Breast epithelium (tissue), 4 donors: ENCODE measurements at regions not wholly inside any gene's neighbourhood (a gene's known extent, or its start where the extent isn't known, plus 50 kb on each side); places are given as distances from the start of the nearest gene placed in this dataset.

Experiments used
- DNase-seq, 2 donors: peaks; one replicate each; pipeline ENCODE4 v3.0.0-alpha.2; 2019; ENCODE audit warnings: low spot score in 2 of 2
- H3K27ac ChIP-seq, 2 donors: fragments of 200-600 bp; sonication (generic) in 1 of 2; one replicate each; pipeline ENCODE4 v1.5.1; 2016 to 2019; ENCODE audit warnings: mild to moderate bottlenecking in 1 of 2
- H3K27me3 ChIP-seq, 2 donors: fragments of 200-600 bp; sonication (generic) in 1 of 2; one replicate each; pipeline versions ENCODE4 v1.5.1 to v1.6.0; 2017 to 2019; ENCODE audit warnings: control low read depth in 1 of 2, mild to moderate bottlenecking in 1 of 2
- H3K36me3 ChIP-seq: fragments of 200-600 bp; one replicate; pipeline ENCODE4 v1.5.1; 2019
- H3K4me1 ChIP-seq, 2 donors: fragments of 200-600 bp; sonication (generic); one replicate each; pipeline ENCODE4 v1.5.1; 2016 to 2019; ENCODE audit warnings: control low read depth in 1 of 2
- H3K4me3 ChIP-seq, 3 donors: fragments of 200-600 bp; sonication (generic); 1 replicate in 2 of 3; 2 replicates in 1 of 3; pipeline ENCODE4 v1.5.1; 2016 to 2019; ENCODE audit warnings: mild to moderate bottlenecking in 3 of 3, moderate library complexity in 2 of 3
- H3K9me3 ChIP-seq, 2 donors: fragments of 200-600 bp; sonication (generic) in 1 of 2; one replicate each; pipeline ENCODE4 v1.5.1; 2016 to 2019; ENCODE audit warnings: control low read depth in 1 of 2
- POLR2A ChIP-seq: fragments of 450-650 bp; IDR thresholded peaks from one replicate; pipeline ENCODE4 v1.6.1; 2016; ENCODE audit warnings: antibody characterized with exemption, mild to moderate bottlenecking, moderate library complexity
- POLR2AphosphoS5 ChIP-seq, 3 donors: sonication (generic); formaldehyde crosslinking; IDR thresholded peaks; one replicate each; pipeline ENCODE4 v1.6.1; 2017; ENCODE audit warnings: antibody characterized with exemption in 3 of 3
- intact Hi-C: fragments of 100-400 bp; cut with DNase I; formaldehyde crosslinking; loops from one replicate; pipeline ENCODE4 v1.15.1; 2023; ENCODE audit warnings: low total_unique reads
- TF ChIP-seq, protein P1 (sequence below), 3 donors: fragments of 450-650 bp; IDR thresholded peaks; one replicate each; pipeline ENCODE4 v1.5.1; 2016 to 2017; ENCODE audit warnings: antibody characterized with exemption in 3 of 3, mild to moderate bottlenecking in 3 of 3, moderate library complexity in 3 of 3

DNA sequence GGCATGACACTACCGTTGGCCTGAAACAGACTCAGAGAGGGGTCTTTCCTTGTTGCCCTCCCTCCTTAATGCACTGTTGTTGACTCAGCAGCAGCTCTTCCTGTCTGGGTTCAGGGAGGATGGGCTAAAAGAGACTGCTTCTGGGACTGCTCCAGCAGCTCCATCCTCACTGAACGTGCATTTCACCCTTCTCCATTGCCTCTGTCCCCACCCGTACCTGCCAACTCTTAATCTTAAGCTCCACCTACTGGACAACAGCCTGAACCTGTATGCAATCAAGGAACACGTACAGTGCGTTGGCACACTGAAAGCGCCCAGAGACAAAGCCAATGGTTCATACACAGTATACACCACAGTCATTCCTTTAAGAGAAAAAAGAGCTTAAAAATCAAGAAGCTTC lies 230.8 kb upstream of the RAB6C start:
- no peak for DNase-seq
- intact Hi-C loops: no loop called here
- H3K9me3 ChIP-seq: peaks cover 0 to 4% of the 10 kb centered on the region in 2 donors

DNA sequence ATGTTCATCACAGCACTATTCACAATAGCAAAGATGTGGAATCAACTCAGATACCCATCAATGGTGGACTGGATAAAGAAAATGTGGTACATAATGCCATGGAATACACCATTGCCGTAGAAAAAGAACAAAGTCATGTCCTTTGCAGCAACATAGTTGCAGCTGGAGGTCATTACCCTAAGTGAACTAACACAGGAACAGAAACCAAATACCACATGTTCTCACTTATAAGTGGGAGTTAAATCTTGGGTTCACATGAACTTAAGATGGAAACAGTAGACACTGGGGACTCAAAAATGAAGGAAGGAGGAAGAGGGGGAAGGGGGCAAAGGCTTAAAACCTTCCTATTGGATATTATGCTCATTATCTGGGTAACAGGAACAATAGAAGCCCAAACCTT lies 228.1 kb upstream of the RAB6C start:
- TF ChIP-seq POLR2A (no peak), POLR2AphosphoS5 (IDR thresholded peaks at IDR 0.05) (no peak)
- TF ChIP-seq, protein P1, sequence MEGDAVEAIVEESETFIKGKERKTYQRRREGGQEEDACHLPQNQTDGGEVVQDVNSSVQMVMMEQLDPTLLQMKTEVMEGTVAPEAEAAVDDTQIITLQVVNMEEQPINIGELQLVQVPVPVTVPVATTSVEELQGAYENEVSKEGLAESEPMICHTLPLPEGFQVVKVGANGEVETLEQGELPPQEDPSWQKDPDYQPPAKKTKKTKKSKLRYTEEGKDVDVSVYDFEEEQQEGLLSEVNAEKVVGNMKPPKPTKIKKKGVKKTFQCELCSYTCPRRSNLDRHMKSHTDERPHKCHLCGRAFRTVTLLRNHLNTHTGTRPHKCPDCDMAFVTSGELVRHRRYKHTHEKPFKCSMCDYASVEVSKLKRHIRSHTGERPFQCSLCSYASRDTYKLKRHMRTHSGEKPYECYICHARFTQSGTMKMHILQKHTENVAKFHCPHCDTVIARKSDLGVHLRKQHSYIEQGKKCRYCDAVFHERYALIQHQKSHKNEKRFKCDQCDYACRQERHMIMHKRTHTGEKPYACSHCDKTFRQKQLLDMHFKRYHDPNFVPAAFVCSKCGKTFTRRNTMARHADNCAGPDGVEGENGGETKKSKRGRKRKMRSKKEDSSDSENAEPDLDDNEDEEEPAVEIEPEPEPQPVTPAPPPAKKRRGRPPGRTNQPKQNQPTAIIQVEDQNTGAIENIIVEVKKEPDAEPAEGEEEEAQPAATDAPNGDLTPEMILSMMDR (IDR thresholded peaks at IDR 0.05): no peak
- Histone ChIP-seq H3K4me1 (no peaks in the 10 kb centered on the region), H3K27me3 (no peaks in the 10 kb centered on the region), H3K4me3 (no peak overlapping the region), H3K27ac (no peak overlapping the region), H3K9me3 (peaks cover 0 to 4% of the 10 kb centered on the region in 2 donors), H3K36me3 (no peaks in the 10 kb centered on the region)
- intact Hi-C loops: no loop called here
- DNase-seq: no peak

More for the DNA sequence above, 230.8 kb upstream of the RAB6C start:
- Histone ChIP-seq H3K36me3 (no peaks in the 10 kb centered on the region), H3K4me3 (no peak overlapping the region), H3K27me3 (no peaks in the 10 kb centered on the region), H3K27ac (no peak overlapping the region), H3K4me1 (no peaks in the 10 kb centered on the region)
- TF ChIP-seq, protein P1 (IDR thresholded peaks at IDR 0.05): no peak
- TF ChIP-seq POLR2A (no peak), POLR2AphosphoS5 (IDR thresholded peaks at IDR 0.05) (no peak)

DNA sequence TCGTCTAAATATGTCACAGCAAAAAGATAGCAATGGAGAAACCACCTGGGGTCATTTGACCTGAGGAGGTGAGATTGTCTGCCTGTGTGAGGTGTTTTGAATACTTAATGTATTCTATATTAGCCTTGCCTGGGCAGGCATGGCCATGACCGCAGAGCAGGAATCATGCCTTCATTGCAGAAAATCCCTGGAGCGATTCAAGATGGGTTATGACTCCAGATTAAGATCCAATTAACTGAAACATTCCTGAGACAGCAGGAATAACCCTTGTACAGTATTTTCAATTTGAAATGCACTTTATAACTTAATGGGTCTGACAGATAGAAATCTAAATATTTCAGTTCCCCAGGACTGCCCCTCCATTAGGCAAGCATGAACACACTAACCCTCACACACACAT lies 227.3 kb upstream of the RAB6C start:
- Histone ChIP-seq H3K27me3 (no peaks in the 10 kb centered on the region), H3K4me1 (no peaks in the 10 kb centered on the region), H3K27ac (no peak overlapping the region), H3K36me3 (no peaks in the 10 kb centered on the region), H3K4me3 (no peak overlapping the region), H3K9me3 (peaks cover 0 to 4% of the 10 kb centered on the region in 2 donors)
- TF ChIP-seq, protein P1 (IDR thresholded peaks at IDR 0.05): no peak
- TF ChIP-seq POLR2AphosphoS5 (IDR thresholded peaks at IDR 0.05): no peak
- TF ChIP-seq POLR2A: no peak
- no peak for DNase-seq
- intact Hi-C loops: no loop called here

DNA sequence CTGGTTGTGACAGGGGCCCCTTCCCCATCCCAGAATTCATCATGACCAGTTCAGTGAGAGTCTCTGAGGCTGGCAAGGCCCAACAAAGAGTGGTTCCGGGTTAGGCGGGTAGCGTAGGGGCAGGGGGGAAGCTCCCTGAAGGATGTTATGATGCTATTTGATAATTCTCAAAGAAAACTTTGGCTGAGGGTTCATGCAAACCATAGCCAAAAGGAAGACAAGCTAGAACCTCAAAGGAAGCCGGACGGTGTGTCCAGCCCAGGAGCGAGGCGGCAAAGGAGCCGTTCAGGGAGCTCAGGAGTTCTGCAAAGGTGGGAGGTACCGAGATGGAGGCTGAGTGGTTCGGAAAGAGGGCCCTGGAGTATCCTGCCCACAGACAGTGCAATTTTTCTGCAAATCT lies 226.8 kb upstream of the RAB6C start:
- Histone ChIP-seq H3K36me3 (no peaks in the 10 kb centered on the region), H3K9me3 (peaks cover 0 to 4% of the 10 kb centered on the region in 2 donors), H3K27me3 (no peaks in the 10 kb centered on the region), H3K27ac (no peak overlapping the region), H3K4me1 (no peaks in the 10 kb centered on the region), H3K4me3 (no peak overlapping the region)
- intact Hi-C loops: no loop called here
- no peak for DNase-seq
- TF ChIP-seq, protein P1 (IDR thresholded peaks at IDR 0.05): no peak
- TF ChIP-seq POLR2A (no peak), POLR2AphosphoS5 (IDR thresholded peaks at IDR 0.05) (no peak)

DNA sequence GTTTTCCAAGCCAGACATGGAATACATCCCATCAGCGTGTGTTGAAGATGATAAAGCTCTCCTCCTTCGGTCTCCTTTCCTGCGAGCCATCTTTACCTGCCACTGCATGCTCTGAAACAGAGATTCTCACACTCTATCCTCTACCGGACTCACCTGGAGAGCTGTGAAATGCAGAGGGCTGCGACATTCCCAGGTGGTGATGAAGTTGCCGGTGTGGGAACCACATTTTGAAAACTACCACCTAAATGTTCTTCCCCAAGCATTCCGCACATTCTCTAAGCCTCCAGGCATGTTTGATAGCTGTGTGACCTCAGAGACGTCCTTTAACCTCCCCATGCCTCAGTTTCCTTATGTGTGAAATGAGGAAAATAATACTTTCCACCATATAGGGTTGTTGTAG lies 226.2 kb upstream of the RAB6C start:
- Histone ChIP-seq H3K36me3 (no peaks in the 10 kb centered on the region), H3K4me1 (no peaks in the 10 kb centered on the region), H3K27me3 (no peaks in the 10 kb centered on the region), H3K4me3 (no peak overlapping the region), H3K9me3 (peaks cover 0 to 4% of the 10 kb centered on the region in 2 donors), H3K27ac (no peak overlapping the region)
- intact Hi-C loops: no loop called here
- DNase-seq: no peak
- TF ChIP-seq POLR2A (no peak), POLR2AphosphoS5 (IDR thresholded peaks at IDR 0.05) (no peak)
- TF ChIP-seq, protein P1 (IDR thresholded peaks at IDR 0.05): no peak
